Activated T-cell treated with anti-CD3 and anti-CD28 coated beads for 48 hours (primary cell): ENCODE measurements at regions not wholly inside any gene's neighbourhood (a gene's known extent, or its start where the extent isn't known, plus 50 kb on each side); places are given as distances from the start of the nearest gene placed in this dataset.

ENCODE experiments used
- DNase-seq: peaks from one replicate; pipeline ENCODE4 v3.0.0-alpha.2; 2020; ENCODE audit warnings: low read depth

DNA sequence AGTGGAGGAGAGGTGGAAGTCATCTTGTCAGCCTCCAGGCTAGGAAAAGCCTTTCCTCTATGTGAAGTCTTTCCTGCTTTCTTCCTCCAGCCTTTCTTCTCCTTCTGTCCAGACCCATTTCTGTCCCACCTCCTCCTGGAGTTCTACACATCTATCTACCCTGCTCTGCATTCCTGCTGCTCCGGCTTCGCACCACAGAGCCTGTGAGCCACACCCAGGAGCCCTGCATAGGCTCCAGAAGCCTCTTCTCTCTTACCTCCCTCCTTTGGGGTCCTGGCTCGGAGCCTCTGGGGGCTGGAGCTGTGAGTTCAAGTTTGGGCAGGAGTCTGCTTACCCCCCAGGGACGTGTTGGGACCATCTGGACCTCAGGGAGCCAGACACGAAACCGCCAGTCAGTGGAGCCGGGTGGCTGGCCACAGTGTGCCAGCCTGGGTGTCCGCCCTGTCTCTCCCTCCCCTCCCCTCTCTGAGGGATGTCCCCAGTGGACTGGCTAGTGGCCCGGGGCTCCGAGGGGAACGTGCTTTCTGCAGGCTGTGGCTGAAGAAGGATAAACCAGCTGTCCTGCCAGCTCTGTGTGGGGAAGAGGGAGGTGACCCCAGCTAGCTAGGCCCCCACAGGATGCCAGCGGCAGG lies 99.2 kb downstream of the VEGFA start:
- DNase-seq, result no peak

DNA sequence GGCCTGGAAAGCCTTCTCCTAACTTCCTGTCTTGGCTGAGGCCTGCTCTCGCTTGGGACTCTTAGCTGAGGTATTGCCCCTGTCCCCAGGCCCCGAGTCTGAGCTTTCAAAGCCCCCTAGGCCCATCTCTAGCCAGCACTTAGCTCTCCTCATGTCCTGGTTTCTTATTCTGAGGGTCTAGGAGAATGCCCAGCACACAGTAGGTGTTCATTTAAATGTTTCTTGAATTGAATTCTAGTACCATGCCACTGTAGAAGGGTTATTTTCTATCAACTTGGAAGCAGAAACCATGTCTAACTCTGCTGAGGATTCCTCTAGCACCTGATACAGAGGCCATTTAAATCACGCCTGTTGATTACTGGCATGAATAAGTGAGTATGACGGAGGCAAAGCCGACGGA lies 98.5 kb downstream of the VEGFA start:
- no peak for DNase-seq

DNA sequence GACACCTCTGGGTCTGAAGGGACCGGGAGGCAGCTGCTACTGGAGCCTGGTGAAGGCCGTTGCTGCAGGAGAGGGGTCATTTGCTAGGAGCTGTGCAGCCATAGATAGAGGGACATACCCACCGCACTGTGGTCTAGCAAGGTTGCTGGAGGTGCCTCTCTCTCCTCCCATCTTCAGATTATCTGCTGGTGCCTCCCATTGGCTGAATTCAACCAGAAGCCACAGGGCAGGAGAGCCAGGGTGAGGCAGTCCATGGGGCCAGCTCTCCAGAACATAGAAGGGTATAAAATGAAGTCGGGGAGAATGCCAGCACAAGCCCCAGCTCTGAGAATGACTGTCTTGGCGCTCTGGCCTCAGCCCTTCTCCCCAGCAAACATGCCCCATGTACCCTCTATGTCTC lies 98.0 kb downstream of the VEGFA start:
- DNase-seq, result no peak

DNA sequence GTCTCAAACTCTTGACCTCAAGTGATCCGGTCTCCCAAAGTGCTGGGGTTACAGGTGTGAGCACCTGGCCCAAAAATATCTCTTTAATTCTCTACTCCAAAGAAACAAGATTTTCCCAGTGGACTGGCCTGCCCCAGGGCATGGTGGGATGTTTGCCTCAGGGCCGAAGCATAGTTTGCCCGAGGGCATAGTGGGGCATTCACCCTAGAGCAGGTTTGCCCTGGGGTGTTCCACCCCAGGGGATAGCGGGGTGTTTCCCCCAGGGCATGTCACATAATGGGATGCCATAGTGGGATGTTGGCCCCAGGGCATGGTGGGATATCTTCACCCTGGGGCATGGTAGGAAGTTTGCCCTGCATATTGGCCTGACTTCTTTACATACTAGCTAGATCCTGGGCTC lies 97.2 kb downstream of the VEGFA start:
- no peak for DNase-seq

DNA sequence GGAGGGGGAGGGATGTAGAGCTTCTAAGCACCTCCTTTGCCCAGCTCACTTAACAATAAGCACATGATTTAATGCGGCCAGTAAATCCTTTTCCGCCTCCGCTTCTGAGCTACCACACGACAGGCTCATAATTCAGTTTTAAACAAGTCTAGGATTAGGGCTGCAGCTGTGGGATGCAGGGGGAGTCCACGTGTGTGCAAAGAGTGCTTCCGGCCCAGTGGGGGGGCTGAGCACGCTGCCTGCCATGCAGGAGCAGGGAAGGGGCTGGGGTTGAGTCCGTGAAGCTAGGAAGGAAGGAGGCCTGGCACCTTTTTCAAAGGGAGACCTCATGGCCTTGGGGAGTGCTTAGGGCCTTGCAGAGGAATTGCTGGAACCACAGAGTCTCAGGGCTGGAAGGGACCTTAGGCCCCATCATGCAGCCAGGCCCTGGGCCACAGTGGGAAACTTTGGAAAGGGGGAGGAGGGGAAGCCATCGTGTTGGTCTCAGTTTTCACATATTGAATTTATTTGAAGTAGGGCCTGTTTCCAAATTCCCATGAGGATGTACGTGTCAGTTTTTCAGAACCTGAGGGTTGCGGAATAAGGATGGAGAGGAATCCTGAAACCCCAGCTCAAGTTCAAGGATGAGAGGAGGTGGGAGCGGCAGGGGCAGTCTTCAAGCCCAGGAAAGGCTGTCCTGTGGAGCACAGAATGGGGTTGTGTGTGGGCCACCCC lies 96.1 kb downstream of the VEGFA start:
- no peak for DNase-seq

DNA sequence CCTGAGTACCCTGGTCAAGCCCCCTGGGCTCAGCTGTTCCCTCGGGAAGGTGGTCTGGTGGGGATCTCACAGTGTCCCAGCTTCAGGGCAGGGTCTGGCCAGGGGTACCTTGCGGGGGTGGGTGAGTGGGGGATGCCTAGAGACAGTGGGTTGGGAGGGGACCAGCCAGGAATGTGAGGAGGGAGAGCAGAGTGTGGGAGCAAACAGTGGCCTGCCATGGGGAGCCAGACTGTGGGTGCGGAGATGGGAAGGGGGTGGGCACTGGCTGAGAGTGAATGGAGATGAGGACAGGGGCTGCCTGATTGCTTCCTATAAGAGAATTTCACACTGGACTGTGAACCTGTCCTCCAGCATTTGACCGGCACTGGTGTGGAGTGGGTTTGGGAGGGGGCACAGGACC lies 95.1 kb downstream of the VEGFA start:
- DNase-seq, result no peak

DNA sequence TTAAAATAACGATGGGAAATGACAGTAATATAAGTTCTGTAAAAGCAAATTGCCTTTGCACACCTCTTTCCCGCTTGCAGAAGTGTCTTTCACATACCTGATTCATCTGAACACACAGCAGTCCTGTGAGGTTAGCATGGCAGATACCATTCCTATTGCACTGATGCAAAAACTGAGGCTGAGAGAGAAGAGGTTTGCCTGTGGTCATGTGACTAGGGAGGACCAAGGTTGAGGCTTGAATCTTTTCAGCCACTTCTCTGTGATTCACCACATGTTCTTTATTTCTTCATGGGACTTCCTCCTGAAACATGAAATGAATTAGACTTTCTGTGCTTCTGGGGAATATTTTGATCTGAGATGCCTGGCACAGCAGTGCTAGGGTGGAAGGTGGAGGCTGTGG lies 92.9 kb downstream of the VEGFA start:
- DNase-seq, result no peak

DNA sequence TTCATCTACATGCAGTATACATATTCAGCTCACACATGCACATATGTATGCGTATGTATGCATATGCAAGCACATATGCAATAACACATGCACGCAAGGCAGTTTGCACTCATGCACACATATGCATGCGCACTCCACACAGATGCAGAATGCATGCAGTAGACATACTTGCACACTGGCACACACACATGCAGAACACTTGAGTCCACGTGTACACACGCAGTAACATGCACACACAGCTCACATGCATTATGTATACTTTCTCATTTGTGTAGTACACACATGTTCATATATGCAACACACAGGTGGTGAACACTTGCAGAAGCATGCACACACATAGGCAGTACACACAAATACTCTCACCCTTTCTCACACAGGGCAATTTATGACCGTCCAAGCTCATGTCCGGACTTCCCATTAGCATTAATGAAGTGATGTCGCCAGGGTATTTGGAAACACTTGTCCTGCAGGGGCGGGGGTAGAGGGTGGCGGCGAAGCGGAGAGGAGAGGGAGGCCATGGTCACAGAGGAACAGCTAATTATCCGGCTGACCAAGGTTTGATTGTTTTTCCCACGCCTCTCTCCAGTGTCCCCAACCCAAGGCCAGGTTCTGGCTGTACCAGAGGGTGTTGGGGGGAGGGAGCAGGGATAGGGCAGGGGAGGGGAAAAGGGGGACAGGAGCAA lies 91.3 kb downstream of the VEGFA start:
- no peak for DNase-seq

DNA sequence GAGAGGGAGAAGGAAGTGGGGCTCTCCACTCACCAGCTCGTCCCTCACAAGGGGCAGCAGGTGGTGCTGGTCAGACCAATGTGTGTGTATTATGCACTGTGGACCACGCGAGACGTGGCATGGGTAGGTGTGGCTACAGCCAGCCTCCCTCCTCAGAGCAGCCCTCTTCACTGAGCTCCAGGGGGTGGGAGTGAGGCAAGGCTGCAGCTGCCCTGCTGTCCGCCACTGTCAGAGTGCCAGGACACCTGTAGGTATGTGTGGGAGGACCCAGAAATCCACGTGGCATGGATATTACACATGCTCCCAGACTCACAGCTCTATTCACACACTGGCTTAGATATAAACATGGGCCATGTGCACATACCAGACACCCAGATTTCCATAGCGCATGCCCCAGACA lies 90.3 kb downstream of the VEGFA start:
- DNase-seq, result no peak

DNA sequence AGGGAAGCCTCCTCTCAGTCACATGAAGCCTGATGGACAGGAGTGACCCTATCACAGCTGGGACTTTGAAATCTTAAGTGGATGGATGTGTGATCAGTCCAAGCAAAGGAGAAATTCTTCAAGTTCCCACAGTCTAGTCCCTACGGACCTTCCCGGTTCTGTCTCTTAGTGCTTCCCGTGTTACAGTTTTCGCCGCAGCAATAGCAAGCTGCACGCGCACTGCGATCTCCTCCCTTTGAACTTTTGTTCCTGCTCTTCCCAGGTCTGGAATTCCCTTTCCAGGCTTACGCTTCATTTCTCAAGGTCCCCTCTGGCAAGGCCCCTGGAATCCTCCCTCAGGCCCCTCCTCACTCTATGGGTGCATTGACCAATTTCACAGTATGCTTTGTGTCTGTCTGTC lies 89.2 kb downstream of the VEGFA start:
- no peak for DNase-seq

DNA sequence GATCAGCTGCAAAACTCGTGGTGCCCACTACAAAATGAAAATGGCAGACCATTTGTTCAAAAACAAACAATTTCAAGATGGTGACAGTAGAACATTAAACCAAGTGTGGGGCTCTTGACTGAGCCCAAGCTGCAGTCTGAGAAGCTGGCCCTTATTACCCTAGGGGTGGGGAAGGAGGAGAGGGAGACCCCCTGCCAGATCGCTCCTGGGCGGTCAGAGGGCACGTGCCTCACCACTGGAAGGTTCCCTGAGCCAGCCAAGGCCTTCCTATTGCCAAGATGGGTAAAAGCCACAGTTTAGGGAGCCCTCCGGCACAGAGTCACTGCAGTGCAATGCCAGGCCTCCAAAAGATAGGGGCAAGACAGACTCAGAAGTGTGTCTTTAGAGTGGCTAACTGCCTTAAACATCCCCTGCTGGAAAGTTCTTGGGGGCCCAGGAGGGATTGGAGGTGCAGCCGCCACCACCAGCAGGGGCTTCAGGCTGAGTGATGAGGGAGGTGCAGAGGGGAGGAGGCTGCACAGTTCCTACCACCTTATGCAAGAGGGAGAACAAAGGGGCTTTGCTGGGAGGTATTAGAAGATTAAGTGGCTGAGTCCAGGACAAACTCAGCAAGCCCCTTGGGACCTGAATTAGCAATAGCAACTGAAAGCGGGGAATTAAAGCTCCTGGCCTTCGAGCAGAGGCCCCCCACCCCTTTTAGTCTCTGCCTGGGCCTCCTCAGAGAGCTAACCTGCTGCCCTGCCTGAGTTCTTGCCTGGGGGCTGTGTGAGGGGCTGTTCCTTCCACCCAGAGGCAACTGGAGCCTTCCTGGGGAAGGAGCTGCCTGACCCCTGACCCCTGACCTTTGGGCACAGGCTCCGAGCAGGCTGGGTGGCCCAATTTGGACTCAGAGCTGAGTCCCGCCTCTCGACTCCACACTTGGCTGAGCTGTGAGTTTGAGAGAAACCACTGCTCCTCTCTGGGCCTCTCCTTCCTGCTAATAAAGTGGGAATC lies 88.4 kb downstream of the VEGFA start:
- DNase-seq, result no peak

DNA sequence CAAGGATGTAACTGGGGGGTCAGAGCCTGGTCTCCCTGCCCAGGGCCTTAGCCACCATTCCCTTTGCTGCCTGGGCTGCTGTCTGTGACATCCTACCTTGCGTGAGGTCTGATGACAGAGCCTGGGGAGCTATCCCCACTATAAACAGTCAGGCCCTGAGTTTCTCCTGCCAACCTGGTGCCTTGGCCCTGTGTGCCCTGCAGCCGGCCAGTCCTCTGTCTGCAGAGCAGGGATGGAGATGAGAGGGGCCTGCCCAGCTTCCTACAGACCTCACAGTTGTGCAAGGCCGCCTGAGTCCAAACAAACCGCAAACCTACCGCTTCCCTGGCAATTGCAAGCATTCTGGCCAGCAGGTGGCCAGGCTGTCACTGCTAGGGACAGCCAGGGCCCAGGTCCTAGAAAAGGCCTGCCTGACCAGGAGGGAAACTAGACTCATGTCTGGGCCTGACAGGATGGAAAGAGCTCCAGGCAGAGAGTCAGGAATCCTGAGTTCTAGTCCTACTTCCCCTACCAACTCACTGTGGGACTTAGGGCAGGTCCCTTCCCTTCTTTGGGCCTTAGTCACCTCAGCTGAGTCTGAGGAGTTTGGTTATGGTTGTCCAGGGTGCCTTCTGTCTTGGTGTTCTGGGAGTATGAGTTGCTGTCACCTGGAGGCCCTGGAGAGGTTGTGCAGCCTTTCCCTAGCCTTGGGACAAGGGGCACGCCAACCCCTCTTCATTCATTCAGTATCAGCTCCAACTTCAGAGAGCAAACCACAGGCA lies 86.2 kb downstream of the VEGFA start:
- DNase-seq, result no peak

DNA sequence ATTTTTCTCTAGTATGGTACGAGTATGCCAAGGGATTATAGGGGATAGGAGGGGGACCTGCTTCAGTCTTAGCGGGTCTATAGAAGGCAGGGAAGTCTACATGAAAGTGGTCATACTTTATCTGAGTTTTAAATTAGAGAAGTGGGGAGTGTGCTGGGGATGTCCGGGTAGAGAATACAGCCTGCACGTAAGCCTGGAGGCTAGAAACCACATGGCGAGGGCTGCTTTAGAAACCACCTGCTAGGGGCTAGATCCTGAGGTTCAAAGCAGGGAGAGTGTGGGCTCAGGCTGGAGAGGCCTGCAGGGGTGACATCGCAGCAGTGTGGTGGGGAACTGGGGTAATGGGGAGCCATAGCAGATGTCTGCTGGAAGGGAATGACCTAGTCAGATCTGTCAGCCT lies 85.2 kb downstream of the VEGFA start:
- DNase-seq, result no peak

DNA sequence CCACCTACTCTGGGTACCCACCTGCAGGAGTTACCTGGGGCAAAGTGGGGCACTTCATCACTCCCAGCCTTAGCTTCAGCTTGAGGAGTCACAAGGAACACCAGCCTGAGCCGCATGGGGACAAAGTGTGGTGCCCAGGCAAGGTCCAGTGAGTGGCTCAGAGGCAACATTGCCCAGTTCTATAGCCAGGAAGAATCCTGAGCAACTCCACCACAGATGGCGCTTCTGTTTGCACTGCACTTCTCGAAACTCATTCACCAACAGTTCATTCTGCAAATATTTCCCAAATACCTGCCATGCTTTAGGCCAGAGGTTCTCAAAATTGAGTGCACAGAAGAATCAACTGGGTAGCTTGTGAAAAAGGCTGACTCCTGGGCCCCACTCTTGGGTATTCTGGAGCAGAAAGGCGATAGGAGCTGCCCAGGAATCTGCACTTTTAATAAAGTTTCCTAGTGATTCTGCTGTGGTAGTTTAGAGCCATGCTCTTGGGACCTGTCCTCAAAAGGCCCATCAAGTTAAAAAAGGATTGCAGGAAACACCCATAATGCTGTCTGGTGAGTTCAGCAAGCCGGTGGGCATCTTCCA lies 83.1 kb downstream of the VEGFA start:
- DNase-seq, result no peak

DNA sequence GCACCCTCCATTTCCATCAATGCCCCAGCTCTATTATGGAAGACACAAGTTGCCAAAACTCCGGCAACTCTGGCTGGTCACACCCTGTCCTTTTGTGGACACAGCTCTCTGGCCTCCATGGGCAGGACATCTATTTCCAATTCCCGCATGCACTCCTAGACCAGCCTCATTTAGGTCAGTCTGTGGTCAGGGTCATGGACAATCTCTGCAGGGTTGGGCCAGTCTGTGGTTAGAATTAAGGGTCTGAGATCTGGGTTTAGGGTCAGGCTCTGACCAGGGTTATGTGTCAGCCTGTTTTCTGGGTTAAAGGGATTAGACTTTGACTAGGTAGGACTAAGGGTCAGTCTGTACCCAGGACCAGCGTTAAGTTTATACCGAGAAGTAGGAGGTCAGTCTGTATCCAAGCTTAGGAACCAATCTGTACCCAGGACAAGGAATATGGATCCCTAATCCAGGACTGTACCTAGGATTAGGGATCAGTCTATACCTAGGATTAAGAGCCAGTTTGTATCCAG lies 82.4 kb downstream of the VEGFA start:
- no peak for DNase-seq

DNA sequence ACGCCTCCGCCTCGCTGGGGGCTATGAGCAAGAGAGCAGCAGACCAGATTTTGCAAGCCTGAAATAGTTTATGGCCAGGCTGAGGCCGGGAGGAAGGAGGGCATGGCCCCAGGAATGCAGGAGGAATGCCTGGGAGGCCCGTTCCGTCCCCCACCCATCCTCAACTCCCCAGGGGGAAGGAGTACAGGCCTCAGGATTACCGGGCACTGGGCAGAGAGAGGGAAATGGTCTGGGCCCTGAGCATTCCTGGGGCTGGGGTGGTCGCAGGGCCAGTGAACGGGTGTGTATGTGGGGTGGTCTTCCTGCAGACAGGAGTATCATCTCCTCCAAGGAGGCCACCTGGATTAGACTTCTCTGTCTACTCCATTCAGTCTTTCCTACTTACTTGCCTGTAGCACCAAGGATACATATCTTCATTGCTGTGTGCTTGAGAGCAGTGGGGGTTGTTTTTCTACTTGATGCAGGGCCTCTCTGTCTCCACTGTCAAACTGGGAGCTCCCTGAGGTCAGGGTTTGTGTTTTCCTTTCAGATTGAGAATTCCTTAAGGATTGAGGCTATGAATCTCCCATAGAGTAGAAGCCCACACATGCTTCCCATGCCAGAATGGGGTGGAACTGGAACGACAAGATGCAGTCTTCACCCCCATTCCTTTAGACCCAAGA lies 81.3 kb downstream of the VEGFA start:
- DNase-seq, result no peak

DNA sequence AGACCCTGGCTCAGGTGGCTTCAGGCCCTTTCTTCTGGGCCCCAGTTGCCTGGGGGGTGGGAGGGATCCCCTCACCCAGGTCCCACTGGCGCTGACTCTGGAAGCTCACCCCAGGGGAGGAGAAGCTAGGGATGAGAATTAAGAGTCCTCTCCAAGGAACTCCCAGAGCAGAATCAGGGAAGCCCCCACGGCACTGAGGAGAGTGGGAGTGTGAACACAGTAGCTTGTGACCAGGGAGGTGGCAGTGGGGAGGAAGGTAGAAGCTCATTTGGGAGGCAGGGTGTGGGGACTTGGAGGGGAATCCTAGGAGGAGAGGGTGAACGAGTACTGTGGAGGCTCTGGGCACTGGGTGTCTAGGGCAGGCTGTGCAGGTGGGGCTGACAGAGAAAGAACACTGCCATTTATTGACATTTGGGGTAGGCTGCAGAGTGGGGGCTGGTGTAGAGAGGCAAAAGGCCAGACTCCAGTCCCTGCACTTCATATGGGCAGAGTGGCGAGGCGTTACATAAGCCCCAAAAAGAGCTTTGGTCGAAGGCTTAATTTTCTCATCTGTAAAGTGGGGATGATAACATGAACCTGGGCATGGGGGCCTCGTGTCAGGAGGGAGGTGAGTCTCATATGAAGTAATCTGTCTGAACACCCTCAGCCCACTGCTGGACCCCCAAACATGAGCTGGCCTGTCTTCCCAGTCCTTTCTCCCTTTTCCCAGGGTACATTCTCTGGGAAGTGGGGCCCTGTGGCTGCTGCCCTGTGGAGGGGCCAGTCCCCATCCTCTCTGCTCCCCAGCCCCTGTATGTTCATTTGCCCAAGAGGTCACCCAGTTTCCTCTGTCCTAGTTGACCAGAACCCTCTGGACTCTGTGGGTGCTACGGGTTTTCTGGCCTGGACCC lies 80.5 kb downstream of the VEGFA start:
- no peak for DNase-seq

DNA sequence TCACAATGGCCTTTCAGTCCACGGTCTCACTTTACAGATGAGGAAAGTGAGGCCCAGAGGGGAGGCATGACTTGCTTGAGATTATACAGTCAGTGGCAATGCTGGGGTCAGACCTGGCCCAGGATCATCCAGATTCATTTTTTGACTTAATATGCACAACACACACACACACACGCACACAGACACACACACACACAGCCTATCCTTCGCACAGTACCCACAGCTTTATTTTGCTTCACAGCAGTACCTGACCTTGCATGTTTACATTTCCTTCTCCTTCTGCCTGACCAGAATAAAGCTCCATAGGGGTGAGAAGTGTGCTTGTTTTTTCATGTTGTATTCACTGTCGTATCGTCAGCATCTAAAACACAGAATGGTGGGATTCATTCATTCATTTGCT lies 79.8 kb downstream of the VEGFA start:
- DNase-seq, result no peak

DNA sequence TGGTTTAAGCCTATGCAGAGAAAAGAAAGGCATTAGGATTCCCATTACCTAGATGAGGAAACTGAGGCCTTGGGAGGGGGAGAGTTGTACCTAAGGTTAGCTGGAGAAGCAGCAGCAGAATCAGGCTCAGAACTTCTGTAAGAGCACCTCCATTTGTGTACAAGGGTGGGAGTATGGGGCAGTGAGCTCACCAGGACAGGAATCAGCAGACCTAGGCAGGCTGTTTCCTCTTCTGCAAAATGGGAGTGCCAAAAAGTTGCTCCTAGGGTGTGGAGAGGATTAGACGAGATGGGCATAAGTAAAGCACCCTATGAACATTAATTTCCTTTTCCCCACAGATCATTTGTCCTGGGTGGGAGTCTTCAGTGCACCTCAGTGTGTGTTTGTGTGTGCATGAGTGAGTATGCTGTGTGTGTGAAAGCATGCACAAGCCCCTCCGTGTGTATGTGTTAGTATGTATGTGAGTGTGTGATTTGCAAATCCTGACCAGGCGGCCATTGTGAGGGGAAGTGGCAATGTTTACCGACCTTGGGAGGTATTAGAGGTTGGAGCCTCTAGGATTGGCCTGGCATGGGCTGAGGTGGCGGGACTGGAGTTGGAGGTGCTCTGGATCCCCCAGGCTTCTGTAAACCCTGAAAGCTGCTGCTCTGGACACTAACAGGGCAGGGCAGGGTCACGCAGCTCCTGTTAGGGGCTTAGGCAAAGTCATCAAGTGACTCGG lies 78.8 kb downstream of the VEGFA start:
- no peak for DNase-seq
